HEK293T (cell line): ENCODE measurements at regions not wholly inside any gene's neighbourhood (a gene's known extent, or its start where the extent isn't known, plus 50 kb on each side); places are given as distances from the start of the nearest gene placed in this dataset.

Source experiments
- CTCF ChIA-PET: fragments of 350-600 bp; formaldehyde crosslinking; extraction: SDS; loops from one replicate; lab custom pipeline; 2021; ENCODE audit warnings: antibody characterized with exemption, inconsistent platforms; lab: Yijun Ruan, JAX
- POLR2A ChIA-PET: fragments of 350-600 bp; formaldehyde crosslinking; extraction: SDS; loops from one replicate; lab custom pipeline; 2020; ENCODE audit warnings: antibody characterized with exemption, inconsistent platforms; lab: Yijun Ruan, JAX
- DNase-seq: peaks from one replicate; pipeline ENCODE4 v3.0.0; 2012; ENCODE audit warnings: mixed read lengths; ENCODE audit errors: extremely low spot score
- ARNT ChIP-seq: fragments of 450-650 bp; IDR thresholded peaks from 2 replicates; pipeline ENCODE4 v1.6.1; 2017; ENCODE audit warnings: mild to moderate bottlenecking
- BHLHE40 ChIP-seq: fragments of 450-650 bp; IDR thresholded peaks from 2 replicates; pipeline ENCODE4 v1.6.1; 2016; ENCODE audit warnings: mild to moderate bottlenecking, moderate library complexity, borderline replicate concordance
- CTBP1 ChIP-seq: fragments of 450-650 bp; IDR thresholded peaks from 2 replicates; pipeline ENCODE4 v1.6.1; 2016; ENCODE audit warnings: borderline replicate concordance
- ELF4 ChIP-seq: fragments of 450-650 bp; IDR thresholded peaks from 2 replicates; pipeline ENCODE4 v1.6.1; 2017; ENCODE audit warnings: antibody characterized with exemption
- FOXA1 ChIP-seq: fragments of 450-650 bp; IDR thresholded peaks from 2 replicates; pipeline ENCODE4 v1.6.1; 2016; ENCODE audit warnings: mild to moderate bottlenecking
- FOXK2 ChIP-seq: fragments of 450-650 bp; IDR thresholded peaks from 2 replicates; pipeline ENCODE4 v1.6.1; 2016; ENCODE audit warnings: mild to moderate bottlenecking
- FOXM1 ChIP-seq: fragments of 450-650 bp; IDR thresholded peaks from 2 replicates; pipeline ENCODE4 v1.6.1; 2017; ENCODE audit warnings: mild to moderate bottlenecking, borderline replicate concordance
- HDGF ChIP-seq: fragments of 450-650 bp; IDR thresholded peaks from 2 replicates; pipeline ENCODE4 v1.6.1; 2017; ENCODE audit warnings: antibody characterized with exemption, borderline replicate concordance
- L3MBTL2 ChIP-seq: fragments of 450-650 bp; conservative IDR thresholded peaks from 2 replicates; pipeline ENCODE4 v1.6.1; 2016; ENCODE audit warnings: mild to moderate bottlenecking
- LEF1 ChIP-seq: fragments of 450-650 bp; IDR thresholded peaks from 2 replicates; pipeline ENCODE4 v1.6.1; 2017; ENCODE audit warnings: mild to moderate bottlenecking, borderline replicate concordance
- NFRKB ChIP-seq: fragments of 450-650 bp; IDR thresholded peaks from 2 replicates; pipeline ENCODE4 v1.6.1; 2016; ENCODE audit warnings: mild to moderate bottlenecking, moderate library complexity
- PKNOX1 ChIP-seq: fragments of 450-650 bp; IDR thresholded peaks from 2 replicates; pipeline ENCODE4 v1.6.1; 2016
- SP1 ChIP-seq: fragments of 450-650 bp; IDR thresholded peaks from 2 replicates; pipeline ENCODE4 v1.6.1; 2017
- SUZ12 ChIP-seq: fragments of 450-650 bp; IDR thresholded peaks from 2 replicates; pipeline ENCODE4 v1.6.1; 2016; ENCODE audit warnings: mild to moderate bottlenecking
- TARDBP ChIP-seq: fragments of 450-650 bp; IDR thresholded peaks from 2 replicates; pipeline ENCODE4 v1.6.1; 2016
- ZNF384 ChIP-seq: fragments of 450-650 bp; IDR thresholded peaks from 2 replicates; pipeline ENCODE4 v1.6.1; 2016

- DNase-seq, result no peak
- TF ChIP-seq FOXM1 (no peak), BHLHE40 (no peak), SP1 (no peak), FOXK2 (no peak), FOXA1 (no peak), ARNT (no peak), TARDBP (no peak), SUZ12 (no peak), LEF1 (no peak), HDGF (no peak), CTBP1 (no peak), PKNOX1 (no peak)
- POLR2A ChIA-PET, result no interaction called here
- CTCF ChIA-PET, result no interaction called here
These were observed 584.8 kb downstream of the ETNK1 start for GRCh38 chr12:23209793-23210192.

GRCh38 chr12:23210573-23210972 is 585.6 kb downstream of the ETNK1 start:
- ChIA-PET CTCF (interaction anchor here (0.6 to 1.2 kb wide), 3 partner anchors 8 to 443 kb away, joined by 3 to 4 read pairs (median 4); no protein-coding TSS in a partner anchor), POLR2A (no interaction called here)
- no peak for DNase-seq
- no peak for TF ChIP-seq SP1
- TF ChIP-seq FOXK2, result no peak
- no peak for TF ChIP-seq SUZ12

DNA sequence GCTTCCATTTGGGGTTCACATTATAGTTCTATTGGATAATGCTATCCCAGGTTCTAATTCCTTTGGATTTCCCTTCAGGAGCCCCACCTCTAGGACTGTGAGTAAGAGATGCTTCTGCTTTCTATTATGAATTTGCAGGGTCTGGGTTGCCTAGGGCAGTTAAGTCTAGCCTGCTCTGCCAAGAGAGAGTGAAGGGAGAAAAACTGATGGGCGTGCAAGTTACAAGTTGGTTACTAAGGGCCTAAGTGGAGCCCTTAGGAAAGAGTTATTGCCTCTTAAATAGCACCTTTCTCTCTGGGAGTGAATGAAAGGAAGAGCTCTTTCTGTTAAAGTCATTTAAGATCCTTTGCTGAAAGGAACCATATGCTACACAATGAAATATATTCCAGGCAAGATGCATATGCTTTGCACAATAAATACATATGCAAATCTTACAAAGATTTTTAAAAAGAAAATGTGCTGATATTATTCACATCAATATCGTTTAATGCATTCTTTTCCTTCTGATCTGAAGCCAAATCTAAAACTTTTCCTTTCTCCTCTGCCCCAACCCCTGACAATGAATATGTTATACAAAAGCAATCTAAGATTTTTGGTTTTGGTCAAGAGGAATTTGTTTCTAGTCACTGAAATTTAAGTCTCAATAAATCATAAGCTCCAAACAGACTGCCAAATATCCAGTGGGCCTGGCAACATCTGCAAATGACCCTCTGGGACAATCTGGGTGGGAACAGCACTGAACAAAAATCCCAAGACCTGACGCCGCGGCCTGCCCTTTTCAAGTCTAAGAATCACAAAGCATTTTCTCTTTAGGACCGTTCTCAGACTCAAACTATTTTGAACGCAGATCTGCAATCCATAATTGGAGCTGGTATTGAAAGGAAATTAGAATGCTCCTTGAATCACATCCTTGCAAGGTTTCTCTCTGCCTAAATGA is 586.7 kb downstream of the ETNK1 start:
- DNase-seq, result no peak
- POLR2A ChIA-PET, result no interaction called here
- no peak for TF ChIP-seq BHLHE40
- TF ChIP-seq LEF1, result no peak
- TF ChIP-seq FOXK2, result no peak
- no peak for TF ChIP-seq PKNOX1
- TF ChIP-seq HDGF, result no peak
- no peak for TF ChIP-seq ELF4
- TF ChIP-seq CTBP1, result no peak
- TF ChIP-seq NFRKB, result no peak
- TF ChIP-seq FOXA1, result no peak
- no peak for TF ChIP-seq ZNF384
- no peak for TF ChIP-seq SUZ12
- TF ChIP-seq FOXM1, result no peak
- CTCF ChIA-PET, result interaction anchor here (0.6 to 1.2 kb wide), 3 partner anchors 10 to 444 kb away, joined by 3 to 4 read pairs (median 3); no protein-coding TSS in a partner anchor

DNA sequence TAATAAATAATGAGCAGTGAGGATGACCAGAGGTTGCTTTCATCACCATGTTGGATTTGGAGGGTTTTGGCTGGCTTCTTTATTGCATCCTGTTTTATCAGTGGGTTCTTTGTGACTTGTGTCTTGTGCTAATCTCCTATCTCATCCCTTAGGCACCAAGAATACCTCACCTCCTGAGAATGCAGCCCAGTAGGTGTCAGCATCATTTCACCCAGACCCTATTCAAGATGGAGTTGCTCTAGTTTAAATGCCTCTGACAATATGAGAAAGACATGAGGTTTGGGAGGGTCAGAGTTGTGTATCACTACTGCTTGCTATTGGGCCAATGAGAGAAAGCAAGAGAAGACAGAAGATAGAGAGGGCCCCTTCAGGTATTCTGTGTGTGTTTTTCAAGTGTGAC is 592.2 kb downstream of the ETNK1 start:
- CTCF ChIA-PET, result no interaction called here
- POLR2A ChIA-PET, result no interaction called here
- TF ChIP-seq TARDBP (no peak), CTBP1 (no peak), HDGF (no peak), FOXA1 (no peak), NFRKB (no peak), BHLHE40 (no peak), FOXM1 (no peak), FOXK2 (no peak), ELF4 (no peak), LEF1 (no peak)
- no peak for DNase-seq

GRCh38 chr12:23217667-23218066 is 592.7 kb downstream of the ETNK1 start:
- TF ChIP-seq ZNF384 (no peak), PKNOX1 (peak; percentile 57; the same call in 1 of the 2 replicates)
- no peak for DNase-seq
- POLR2A ChIA-PET, result no interaction called here
- CTCF ChIA-PET, result no interaction called here

GRCh38 chr12:23221066-23221465 is 596.1 kb downstream of the ETNK1 start:
- CTCF ChIA-PET, result interaction anchor here (0.5 to 1.7 kb wide), 6 partner anchors 9 to 363 kb away, joined by 3 to 5 read pairs (median 4); no protein-coding TSS in a partner anchor
- POLR2A ChIA-PET, result no interaction called here
- TF ChIP-seq CTBP1 (no peak), BHLHE40 (no peak), FOXM1 (no peak), HDGF (no peak), L3MBTL2 (no peak), SP1 (no peak), ELF4 (no peak), FOXA1 (no peak), NFRKB (no peak)
- DNase-seq, result peak; percentile 45

DNA sequence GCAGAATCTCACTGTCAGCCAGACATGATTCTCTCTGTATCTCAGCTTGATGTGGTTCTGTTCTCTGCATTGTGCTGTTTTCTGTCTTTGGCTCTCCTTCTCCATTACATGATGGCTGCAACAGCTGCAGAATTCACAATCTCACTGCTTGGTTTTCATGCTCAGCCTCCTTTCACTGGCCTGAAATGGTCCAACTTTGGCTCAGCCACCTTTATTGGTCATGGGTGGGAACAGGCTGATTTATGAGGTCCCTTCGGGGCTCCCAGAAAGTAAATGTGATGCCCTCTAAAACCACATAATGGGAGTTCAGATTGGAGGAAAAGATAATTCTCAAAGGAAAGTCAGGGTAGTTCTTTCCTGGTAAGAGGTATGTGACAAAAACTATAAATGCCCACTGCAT is 597.0 kb downstream of the ETNK1 start:
- POLR2A ChIA-PET, result no interaction called here
- CTCF ChIA-PET, result interaction anchor here (0.6 to 1.2 kb wide), 4 partner anchors 11 to 366 kb away, joined by 3 to 6 read pairs (median 4); no protein-coding TSS in a partner anchor
- no peak for DNase-seq
- TF ChIP-seq FOXA1 (no peak), BHLHE40 (no peak), CTBP1 (no peak), SP1 (no peak), ELF4 (no peak), HDGF (no peak), FOXM1 (no peak), SUZ12 (no peak), NFRKB (no peak), PKNOX1 (no peak), ZNF384 (no peak), LEF1 (no peak), FOXK2 (no peak), L3MBTL2 (no peak), TARDBP (no peak), ARNT (no peak)
